GM03348 (cell line): ENCODE measurements at regions not wholly inside any gene's neighbourhood (a gene's known extent, or its start where the extent isn't known, plus 50 kb on each side); places are given as distances from the start of the nearest gene placed in this dataset.
"Not testable (repeated sequence)": the region's sequence is repeated elsewhere in the genome, so short reads cannot be mapped to it uniquely, and the experiment has no call there.

ENCODE experiments used
- DNase-seq: peaks from one replicate; pipeline ENCODE4 v3.0.0; 2012; ENCODE audit warnings: low spot score

- peak; percentile 57 for DNase-seq
Observed at GRCh38 chr20:16801919-16802651, 53.9 kb downstream of the OTOR start.

- DNase-seq = no peak
Observed at GRCh38 chr20:16802652-16802935, 54.4 kb downstream of the OTOR start.

GRCh38 chr20:16803965-16804792, 56.0 kb downstream of the OTOR start:
- peak; percentile 79 for DNase-seq

- no peak for DNase-seq
Observed at GRCh38 chr20:16804793-16805187, 56.6 kb downstream of the OTOR start.

GRCh38 chr20:16806061-16806460, 57.9 kb downstream of the OTOR start:
- no peak for DNase-seq

GRCh38 chr20:16806886-16807285, 58.7 kb downstream of the OTOR start:
- no peak for DNase-seq

GRCh38 chr20:16808796-16809195, 60.6 kb downstream of the OTOR start:
- DNase-seq = no peak

- no peak for DNase-seq
Observed at GRCh38 chr20:16810216-16810615, 62.1 kb downstream of the OTOR start.

GRCh38 chr20:16816192-16816591, 68.0 kb downstream of the OTOR start:
- no peak for DNase-seq

GRCh38 chr20:16819483-16819882, 71.3 kb downstream of the OTOR start:
- no peak for DNase-seq

GRCh38 chr20:16821211-16822089, 73.3 kb downstream of the OTOR start:
- DNase-seq = peak; percentile 44

- DNase-seq = no peak
Observed at GRCh38 chr20:16824664-16825063, 76.5 kb downstream of the OTOR start.

- no peak for DNase-seq
Observed at GRCh38 chr20:16828666-16829305, 80.6 kb downstream of the OTOR start.

- not testable (repeated sequence) for DNase-seq
Observed at GRCh38 chr20:16835690-16836089, 87.5 kb downstream of the OTOR start.

GRCh38 chr20:16842486-16843120, 94.4 kb downstream of the OTOR start:
- DNase-seq = no peak

- DNase-seq = no peak
Observed at GRCh38 chr20:16844406-16844805, 96.2 kb downstream of the OTOR start.

GRCh38 chr20:16846006-16846405, 97.8 kb downstream of the OTOR start:
- DNase-seq = peak; percentile 35

- DNase-seq = no peak
Observed at GRCh38 chr20:16848061-16848460, 99.9 kb downstream of the OTOR start.

- no peak for DNase-seq
Observed at GRCh38 chr20:16848526-16848925, 100.4 kb downstream of the OTOR start.

- DNase-seq = no peak
Observed at GRCh38 chr20:16860914-16861313, 112.8 kb downstream of the OTOR start.

GRCh38 chr20:16861708-16862107, 113.5 kb downstream of the OTOR start:
- no peak for DNase-seq

- no peak for DNase-seq
Observed at GRCh38 chr20:16863303-16863702, 115.1 kb downstream of the OTOR start.
